GM21723 (cell line): ENCODE measurements at regions not wholly inside any gene's neighbourhood (a gene's known extent, or its start where the extent isn't known, plus 50 kb on each side); places are given as distances from the start of the nearest gene placed in this dataset.
"Not testable (repeated sequence)": the region's sequence is repeated elsewhere in the genome, so short reads cannot be mapped to it uniquely, and the experiment has no call there.

Experiments
- ATAC-seq: cut with Tn5 transposase; IDR thresholded peaks from one replicate; pipeline ENCODE4 v1.9.1; 2021; ENCODE audit warnings: mild to moderate bottlenecking, moderate library complexity; ENCODE audit not compliant: unreplicated experiment

- ATAC-seq: no peak
Observed at GRCh38 chr3:84184937-84185336, 773.9 kb upstream of the CADM2 start.

GRCh38 chr3:84194029-84194428, 764.8 kb upstream of the CADM2 start:
- ATAC-seq: no peak

- ATAC-seq: no peak
Observed at GRCh38 chr3:84209474-84209873, 749.3 kb upstream of the CADM2 start.

- ATAC-seq: no peak
Observed at GRCh38 chr3:84223512-84223911, 735.3 kb upstream of the CADM2 start.

GRCh38 chr3:84224262-84224661, 734.5 kb upstream of the CADM2 start:
- ATAC-seq: no peak

GRCh38 chr3:84236261-84236660, 722.5 kb upstream of the CADM2 start:
- ATAC-seq: no peak

GRCh38 chr3:84245789-84246188, 713.0 kb upstream of the CADM2 start:
- ATAC-seq: no peak

GRCh38 chr3:84260596-84260995, 698.2 kb upstream of the CADM2 start:
- ATAC-seq: no peak

GRCh38 chr3:84265768-84266167, 693.0 kb upstream of the CADM2 start:
- no peak for ATAC-seq

GRCh38 chr3:84275532-84275931, 683.3 kb upstream of the CADM2 start:
- ATAC-seq: no peak

- ATAC-seq: no peak
Observed at GRCh38 chr3:84277562-84278224, 681.1 kb upstream of the CADM2 start.

GRCh38 chr3:84292128-84292527, 666.7 kb upstream of the CADM2 start:
- ATAC-seq: no peak

GRCh38 chr3:84299329-84299728, 659.5 kb upstream of the CADM2 start:
- no peak for ATAC-seq

GRCh38 chr3:84304214-84304613, 654.6 kb upstream of the CADM2 start:
- ATAC-seq: no peak

- no peak for ATAC-seq
Observed at GRCh38 chr3:84307339-84307738, 651.5 kb upstream of the CADM2 start.

- ATAC-seq: no peak
Observed at GRCh38 chr3:84308379-84308778, 650.4 kb upstream of the CADM2 start.

GRCh38 chr3:84318273-84318809, 640.4 kb upstream of the CADM2 start:
- ATAC-seq: no peak

GRCh38 chr3:84365563-84366278, 593.1 kb upstream of the CADM2 start:
- ATAC-seq: not testable (repeated sequence)
